Hepatocyte (in vitro differentiated cells): ENCODE measurements at regions not wholly inside any gene's neighbourhood (a gene's known extent, or its start where the extent isn't known, plus 50 kb on each side); places are given as distances from the start of the nearest gene placed in this dataset.

Source experiments
- CTCF ChIP-seq: fragments of 200-600 bp; sonication (generic); IDR thresholded peaks from 2 replicates; pipeline ENCODE4 v1.5.1; 2016; ENCODE audit warnings: antibody characterized with exemption, mild to moderate bottlenecking; ENCODE audit not compliant: poor library complexity
- EZH2phosphoT487 ChIP-seq: fragments of 200-600 bp; sonication (generic); IDR thresholded peaks from one replicate; pipeline ENCODE4 v1.6.1; 2018; ENCODE audit warnings: antibody characterized with exemption, mild to moderate bottlenecking, low read depth, moderate library complexity; ENCODE audit not compliant: unreplicated experiment, severe bottlenecking

- TF ChIP-seq EZH2phosphoT487 = no peak
- no peak for TF ChIP-seq CTCF
Observed at GRCh38 chr16:79982862-79983261, 382.3 kb upstream of the MAF start.
